Bronchial epithelial cell (primary cell): ENCODE measurements at regions not wholly inside any gene's neighbourhood (a gene's known extent, or its start where the extent isn't known, plus 50 kb on each side); places are given as distances from the start of the nearest gene placed in this dataset.

ENCODE experiments used
- DNase-seq: peaks from one replicate; pipeline ENCODE4 v3.0.0-alpha.2; 2010; ENCODE audit warnings: low read depth
- FAIRE-seq: peaks from 2 replicates; lab custom pipeline; 2011; peaks lifted over from hg19 to GRCh38; lab: Jason Lieb, UNC
- H3K27me3 ChIP-seq: 2 replicates; pipeline ENCODE4 v1.5.1; 2011; ENCODE audit warnings: low read length; ENCODE audit not compliant: control insufficient read depth, insufficient read depth
- H3K36me3 ChIP-seq: 2 replicates; pipeline ENCODE4 v1.5.1; 2011; ENCODE audit warnings: low read length; ENCODE audit not compliant: control insufficient read depth, insufficient read depth
- H3K4me3 ChIP-seq: 2 replicates; pipeline ENCODE4 v1.5.1; 2011; ENCODE audit warnings: mild to moderate bottlenecking, low read depth, low read length, control low read depth
- TF ChIP-seq, protein P1 (sequence below): IDR thresholded peaks from 2 replicates; pipeline ENCODE4 v1.5.1; 2011; ENCODE audit warnings: mild to moderate bottlenecking, moderate library complexity, low read length, control low read depth, inconsistent platforms; ENCODE audit not compliant: insufficient read depth, severe bottlenecking

DNA sequence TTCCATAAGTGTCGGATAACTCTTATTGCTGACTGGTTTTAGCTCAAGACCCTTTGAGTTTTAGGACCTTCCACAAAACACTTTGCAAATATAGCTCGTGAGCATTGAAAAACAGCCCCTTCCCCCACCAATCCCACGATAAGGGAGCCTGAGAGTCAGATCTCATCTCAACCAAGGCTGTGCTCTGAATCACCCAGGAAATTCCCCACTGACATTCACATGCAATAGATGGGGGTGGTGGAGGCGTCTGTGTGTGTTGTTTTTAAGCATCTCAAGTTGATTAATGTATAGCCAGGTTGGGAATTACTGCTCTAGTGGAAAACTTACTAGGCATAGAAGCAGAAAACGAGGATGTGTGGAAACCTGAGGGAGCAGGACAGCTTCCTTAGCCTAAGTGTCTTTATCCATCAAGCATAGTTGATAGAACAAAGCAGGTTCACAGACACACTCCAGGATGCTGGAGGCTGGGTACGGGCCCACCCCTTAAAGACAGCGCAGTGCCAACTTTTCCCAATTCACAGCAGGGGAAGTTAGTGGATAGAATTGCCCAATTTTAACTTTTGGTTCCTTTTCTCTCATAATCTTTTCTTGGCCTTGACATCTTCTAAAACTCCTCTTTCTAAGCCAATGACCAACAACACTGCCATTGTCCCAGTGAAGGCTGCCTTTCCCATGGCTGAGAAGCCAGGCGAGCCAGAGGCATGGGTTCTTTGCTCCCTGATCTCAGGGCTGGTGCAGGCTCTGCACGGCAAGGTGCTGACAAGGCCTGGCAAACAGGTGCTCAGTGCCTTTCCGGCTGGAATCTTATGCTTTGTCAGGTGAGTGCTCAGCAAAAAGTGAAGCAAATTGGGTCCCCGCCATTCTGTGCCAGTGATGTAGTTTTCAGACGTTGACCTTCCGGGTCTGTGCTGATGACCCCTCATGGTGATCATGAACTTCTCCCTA, 98.5 kb upstream of the INSIG1 start:
- FAIRE-seq = no peak
- Histone ChIP-seq H3K36me3 (no peaks in the 10 kb centered on the region), H3K27me3 (no peaks in the 10 kb centered on the region), H3K4me3 (no peak overlapping the region)
- TF ChIP-seq, protein P1, sequence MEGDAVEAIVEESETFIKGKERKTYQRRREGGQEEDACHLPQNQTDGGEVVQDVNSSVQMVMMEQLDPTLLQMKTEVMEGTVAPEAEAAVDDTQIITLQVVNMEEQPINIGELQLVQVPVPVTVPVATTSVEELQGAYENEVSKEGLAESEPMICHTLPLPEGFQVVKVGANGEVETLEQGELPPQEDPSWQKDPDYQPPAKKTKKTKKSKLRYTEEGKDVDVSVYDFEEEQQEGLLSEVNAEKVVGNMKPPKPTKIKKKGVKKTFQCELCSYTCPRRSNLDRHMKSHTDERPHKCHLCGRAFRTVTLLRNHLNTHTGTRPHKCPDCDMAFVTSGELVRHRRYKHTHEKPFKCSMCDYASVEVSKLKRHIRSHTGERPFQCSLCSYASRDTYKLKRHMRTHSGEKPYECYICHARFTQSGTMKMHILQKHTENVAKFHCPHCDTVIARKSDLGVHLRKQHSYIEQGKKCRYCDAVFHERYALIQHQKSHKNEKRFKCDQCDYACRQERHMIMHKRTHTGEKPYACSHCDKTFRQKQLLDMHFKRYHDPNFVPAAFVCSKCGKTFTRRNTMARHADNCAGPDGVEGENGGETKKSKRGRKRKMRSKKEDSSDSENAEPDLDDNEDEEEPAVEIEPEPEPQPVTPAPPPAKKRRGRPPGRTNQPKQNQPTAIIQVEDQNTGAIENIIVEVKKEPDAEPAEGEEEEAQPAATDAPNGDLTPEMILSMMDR = no peak
- peak; percentile 58 for DNase-seq

DNA sequence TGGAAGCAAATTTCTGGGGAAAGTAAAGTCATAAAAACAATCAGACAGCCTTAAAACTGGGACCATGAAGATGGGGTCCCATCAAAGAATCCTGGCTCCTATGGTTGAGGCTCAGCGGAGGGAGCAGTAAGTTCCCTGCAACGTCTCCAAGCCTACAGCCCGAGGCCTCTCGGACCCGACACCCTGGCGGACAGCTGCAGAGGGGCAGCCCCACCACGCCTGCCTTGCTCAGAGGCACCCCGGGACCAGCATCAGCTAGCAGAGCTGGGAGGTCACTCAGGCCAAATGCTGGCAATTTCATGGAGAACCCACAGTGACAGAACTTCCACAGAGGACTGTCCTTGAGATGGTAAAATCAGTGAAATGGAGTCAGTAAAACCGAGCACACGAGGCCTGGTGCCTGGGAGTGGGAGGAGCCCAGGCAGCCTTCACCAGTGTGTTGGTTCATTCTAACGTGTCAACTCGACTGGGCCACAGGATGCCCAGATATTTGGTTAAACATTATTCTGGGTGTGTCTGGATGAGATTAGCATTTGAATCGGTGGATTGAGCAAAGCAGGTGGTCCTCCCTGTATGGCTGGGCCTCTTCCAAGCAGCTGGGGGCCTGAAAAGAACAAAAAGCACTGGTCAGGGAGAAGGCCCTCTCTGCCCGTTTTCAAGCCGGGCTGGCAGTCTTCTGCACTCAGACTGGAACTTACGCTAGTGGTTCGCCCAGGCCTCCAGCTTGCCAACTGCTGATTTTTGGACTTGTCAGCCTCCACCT, 96.2 kb upstream of the INSIG1 start:
- no peak for DNase-seq
- no peak overlapping the region for H3K4me3 ChIP-seq
- H3K36me3 ChIP-seq = no peaks in the 10 kb centered on the region
- TF ChIP-seq, protein P1 = no peak
- FAIRE-seq = no peak
- no peaks in the 10 kb centered on the region for H3K27me3 ChIP-seq

- no peaks in the 10 kb centered on the region for H3K27me3 ChIP-seq
- TF ChIP-seq, protein P1 = no peak
- DNase-seq (no peak), FAIRE-seq (no peak)
- H3K36me3 ChIP-seq = no peaks in the 10 kb centered on the region
- no peak overlapping the region for H3K4me3 ChIP-seq
These were observed 95.4 kb upstream of the INSIG1 start for GRCh38 chr7:155202106-155202871.

GRCh38 chr7:155203059-155203881, 94.4 kb upstream of the INSIG1 start:
- Histone ChIP-seq H3K4me3 (no peak overlapping the region), H3K36me3 (no peaks in the 10 kb centered on the region), H3K27me3 (no peaks in the 10 kb centered on the region)
- TF ChIP-seq, protein P1 = no peak
- DNase-seq (no peak), FAIRE-seq (no peak)
